NCI-H1105 (cell line): ENCODE measurements at regions not wholly inside any gene's neighbourhood (a gene's known extent, or its start where the extent isn't known, plus 50 kb on each side); places are given as distances from the start of the nearest gene placed in this dataset.
"Not testable (repeated sequence)": the region's sequence is repeated elsewhere in the genome, so short reads cannot be mapped to it uniquely, and the experiment has no call there.

Experiments
- DNase-seq: peaks from one replicate; lab custom pipeline; 2025; lab: John Stamatoyannopoulos, UW

GRCh38 chrX:136975684-136976470 is 57.9 kb downstream of the GPR101 start:
- no peak for DNase-seq

GRCh38 chrX:136967966-136968365 is 65.8 kb downstream of the GPR101 start:
- DNase-seq: no peak

- no peak for DNase-seq
Observed at GRCh38 chrX:136963973-136964372, 69.8 kb downstream of the GPR101 start.

- DNase-seq: no peak
Observed at GRCh38 chrX:136961594-136962135, 72.1 kb downstream of the GPR101 start.

- peak; percentile 5 for DNase-seq
Observed at GRCh38 chrX:136954930-136955329, 74.4 kb upstream of the RBMX start.

- DNase-seq: peak; percentile 52
Observed at GRCh38 chrX:136953867-136954787, 73.6 kb upstream of the RBMX start.

GRCh38 chrX:136950211-136950610 is 69.7 kb upstream of the RBMX start:
- DNase-seq: no peak

- no peak for DNase-seq
Observed at GRCh38 chrX:136941396-136942337, 61.1 kb upstream of the RBMX start.

GRCh38 chrX:136936183-136936549 is 55.6 kb upstream of the RBMX start:
- no peak for DNase-seq

- DNase-seq: not testable (repeated sequence)
Observed at GRCh38 chrX:136935533-136936182, 55.1 kb upstream of the RBMX start.

- not testable (repeated sequence) for DNase-seq
Observed at GRCh38 chrX:136934652-136935051, 54.1 kb upstream of the RBMX start.

- no peak for DNase-seq
Observed at GRCh38 chrX:136933611-136934145, 53.2 kb upstream of the RBMX start.

- DNase-seq: no peak
Observed at GRCh38 chrX:136931661-136932060, 51.1 kb upstream of the RBMX start.
